Stimulated activated CD8-positive, alpha-beta memory T cell treated with anti-CD3 and anti-CD28 coated beads, Interleukin-4, amount 100 ng/mL, for 1 hour (primary cell): ENCODE measurements at regions not wholly inside any gene's neighbourhood (a gene's known extent, or its start where the extent isn't known, plus 50 kb on each side); places are given as distances from the start of the nearest gene placed in this dataset.
"Not testable (repeated sequence)": the region's sequence is repeated elsewhere in the genome, so short reads cannot be mapped to it uniquely, and the experiment has no call there.

Experiments
- DNase-seq, 2 donors: peaks; one replicate each; pipeline ENCODE4 v3.0.0-alpha.2; 2020; ENCODE audit warnings: low read depth in 2 of 2, low spot score in 1 of 2

GRCh38 chr10:3926675-3927525 is 141.9 kb upstream of the KLF6 start:
- DNase-seq: no peak

GRCh38 chr10:3926258-3926657 is 141.2 kb upstream of the KLF6 start:
- no peak for DNase-seq

GRCh38 chr10:3925184-3925583 is 140.2 kb upstream of the KLF6 start:
- DNase-seq: no peak

- DNase-seq: no peak
Measured at GRCh38 chr10:3924344-3924743, 139.3 kb upstream of the KLF6 start.

- DNase-seq: no peak
Measured at GRCh38 chr10:3923033-3923432, 138.0 kb upstream of the KLF6 start.

GRCh38 chr10:3919709-3920308 is 134.8 kb upstream of the KLF6 start:
- no peak for DNase-seq

GRCh38 chr10:3917392-3917791 is 132.4 kb upstream of the KLF6 start:
- not testable (repeated sequence) for DNase-seq

GRCh38 chr10:3914733-3915132 is 129.7 kb upstream of the KLF6 start:
- no peak for DNase-seq

- DNase-seq: no peak
Measured at GRCh38 chr10:3911713-3912442, 126.9 kb upstream of the KLF6 start.

- DNase-seq: no peak
Measured at GRCh38 chr10:3911241-3911640, 126.2 kb upstream of the KLF6 start.

- no peak for DNase-seq
Measured at GRCh38 chr10:3909339-3909738, 124.3 kb upstream of the KLF6 start.

- DNase-seq: no peak
Measured at GRCh38 chr10:3908183-3908582, 123.2 kb upstream of the KLF6 start.

- no peak for DNase-seq
Measured at GRCh38 chr10:3907514-3907913, 122.5 kb upstream of the KLF6 start.

- no peak for DNase-seq
Measured at GRCh38 chr10:3906511-3907111, 121.6 kb upstream of the KLF6 start.

- no peak for DNase-seq
Measured at GRCh38 chr10:3904419-3904960, 119.5 kb upstream of the KLF6 start.

GRCh38 chr10:3902809-3903410 is 117.9 kb upstream of the KLF6 start:
- no peak for DNase-seq

GRCh38 chr10:3902054-3902808 is 117.2 kb upstream of the KLF6 start:
- no peak for DNase-seq

GRCh38 chr10:3901370-3901769 is 116.4 kb upstream of the KLF6 start:
- no peak for DNase-seq

GRCh38 chr10:3900391-3900790 is 115.4 kb upstream of the KLF6 start:
- no peak for DNase-seq

GRCh38 chr10:3898821-3899220 is 113.8 kb upstream of the KLF6 start:
- no peak for DNase-seq
